BE2C (cell line): ENCODE measurements at regions not wholly inside any gene's neighbourhood (a gene's known extent, or its start where the extent isn't known, plus 50 kb on each side); places are given as distances from the start of the nearest gene placed in this dataset.
"Not testable (repeated sequence)": the region's sequence is repeated elsewhere in the genome, so short reads cannot be mapped to it uniquely, and the experiment has no call there.

Experiments used
- DNase-seq: peaks from one replicate; pipeline ENCODE4 v3.0.0-alpha.2; 2020
- H3K27me3 ChIP-seq: fragments of 250-450 bp; sonication (Bioruptor Pico); 2 replicates; pipeline ENCODE4 v1.5.1; 2020; ENCODE audit warnings: mild to moderate bottlenecking
- H3K36me3 ChIP-seq: fragments of 250-450 bp; sonication (Bioruptor Pico); 2 replicates; pipeline ENCODE4 v1.5.1; 2020; ENCODE audit warnings: mild to moderate bottlenecking
- H3K4me1 ChIP-seq: fragments of 250-450 bp; sonication (Bioruptor Pico); 2 replicates; pipeline ENCODE4 v1.5.1; 2020
- H3K4me3 ChIP-seq: 2 replicates; pipeline ENCODE4 v1.5.1; 2011; ENCODE audit warnings: low read depth, low read length
- H3K9me3 ChIP-seq: fragments of 250-450 bp; sonication (Bioruptor Pico); 2 replicates; pipeline ENCODE4 v1.5.1; 2020
- TF ChIP-seq, protein P1 (sequence below): IDR thresholded peaks from 2 replicates; pipeline ENCODE4 v1.5.1; 2012; ENCODE audit warnings: mild to moderate bottlenecking, low read depth, low read length

DNA sequence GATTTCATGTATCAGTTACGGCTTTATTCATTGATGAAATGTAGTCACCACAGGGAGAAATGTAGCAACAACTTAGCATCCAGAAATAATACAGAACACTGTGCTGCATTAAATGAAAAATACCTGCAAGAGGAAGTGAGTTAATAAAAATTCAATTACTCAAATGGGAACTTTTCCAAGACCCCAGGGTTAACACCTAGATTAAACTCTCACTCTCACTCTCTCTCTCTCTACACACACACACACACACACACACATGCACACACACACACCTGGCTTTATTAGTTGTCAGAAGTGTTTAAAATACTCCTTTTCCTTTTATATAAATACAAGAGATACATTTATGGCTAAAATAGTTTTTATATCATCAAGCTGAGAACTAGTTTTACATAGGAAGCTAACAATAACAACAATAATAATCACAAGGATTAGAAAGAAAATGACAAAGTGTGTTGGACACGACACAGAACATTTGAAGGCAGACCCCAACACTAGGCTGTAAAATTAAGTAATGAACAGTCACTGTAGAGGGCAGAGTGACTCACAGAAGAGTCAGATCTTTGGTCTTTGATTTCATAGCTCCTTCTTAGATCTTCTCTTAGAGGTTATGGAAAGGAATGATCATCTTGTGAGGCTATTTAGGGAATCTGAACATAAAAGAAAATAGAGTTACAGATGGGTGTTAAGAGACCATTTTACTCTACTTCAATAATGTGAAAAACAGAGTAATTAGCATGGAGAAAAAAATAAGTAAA is 1266.0 kb upstream of the ADGRL2 start:
- Histone ChIP-seq H3K4me1 (no peaks in the 10 kb centered on the region), H3K27me3 (no peaks in the 10 kb centered on the region), H3K9me3 (no peaks in the 10 kb centered on the region), H3K36me3 (no peaks in the 10 kb centered on the region), H3K4me3 (no peak overlapping the region)
- no peak for DNase-seq
- TF ChIP-seq, protein P1, sequence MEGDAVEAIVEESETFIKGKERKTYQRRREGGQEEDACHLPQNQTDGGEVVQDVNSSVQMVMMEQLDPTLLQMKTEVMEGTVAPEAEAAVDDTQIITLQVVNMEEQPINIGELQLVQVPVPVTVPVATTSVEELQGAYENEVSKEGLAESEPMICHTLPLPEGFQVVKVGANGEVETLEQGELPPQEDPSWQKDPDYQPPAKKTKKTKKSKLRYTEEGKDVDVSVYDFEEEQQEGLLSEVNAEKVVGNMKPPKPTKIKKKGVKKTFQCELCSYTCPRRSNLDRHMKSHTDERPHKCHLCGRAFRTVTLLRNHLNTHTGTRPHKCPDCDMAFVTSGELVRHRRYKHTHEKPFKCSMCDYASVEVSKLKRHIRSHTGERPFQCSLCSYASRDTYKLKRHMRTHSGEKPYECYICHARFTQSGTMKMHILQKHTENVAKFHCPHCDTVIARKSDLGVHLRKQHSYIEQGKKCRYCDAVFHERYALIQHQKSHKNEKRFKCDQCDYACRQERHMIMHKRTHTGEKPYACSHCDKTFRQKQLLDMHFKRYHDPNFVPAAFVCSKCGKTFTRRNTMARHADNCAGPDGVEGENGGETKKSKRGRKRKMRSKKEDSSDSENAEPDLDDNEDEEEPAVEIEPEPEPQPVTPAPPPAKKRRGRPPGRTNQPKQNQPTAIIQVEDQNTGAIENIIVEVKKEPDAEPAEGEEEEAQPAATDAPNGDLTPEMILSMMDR: no peak

DNA sequence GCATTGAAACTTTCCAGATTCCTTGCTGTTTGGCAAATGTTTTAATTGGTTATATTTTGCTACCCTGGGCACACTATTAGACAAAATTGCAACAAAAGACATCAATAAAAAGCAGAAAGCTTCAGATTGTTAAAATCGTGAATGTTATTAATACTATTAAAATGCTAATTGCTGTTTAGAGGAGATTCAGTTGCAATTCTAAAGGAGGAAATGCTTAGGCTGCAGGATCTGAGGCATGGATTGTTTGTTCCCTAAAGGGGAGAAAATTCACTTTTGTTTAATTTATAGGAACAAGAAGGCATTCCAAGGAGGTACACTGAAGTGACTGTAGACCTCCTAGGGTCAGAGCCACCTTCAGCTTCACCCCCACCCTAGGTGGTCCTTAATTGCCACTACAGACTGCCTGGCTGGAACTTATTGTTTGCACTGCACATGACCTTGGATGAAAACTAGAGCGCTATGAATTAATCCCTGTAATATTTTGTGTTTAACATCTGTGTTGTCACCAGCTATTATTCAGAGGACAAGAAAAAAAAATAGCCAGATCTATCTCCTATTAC is 1266.9 kb upstream of the ADGRL2 start:
- no peak overlapping the region for H3K4me3 ChIP-seq
- no peaks in the 10 kb centered on the region for H3K4me1 ChIP-seq
- H3K9me3 ChIP-seq: no peaks in the 10 kb centered on the region
- H3K27me3 ChIP-seq: no peaks in the 10 kb centered on the region
- H3K36me3 ChIP-seq: no peaks in the 10 kb centered on the region
- TF ChIP-seq, protein P1: no peak
- no peak for DNase-seq

DNA sequence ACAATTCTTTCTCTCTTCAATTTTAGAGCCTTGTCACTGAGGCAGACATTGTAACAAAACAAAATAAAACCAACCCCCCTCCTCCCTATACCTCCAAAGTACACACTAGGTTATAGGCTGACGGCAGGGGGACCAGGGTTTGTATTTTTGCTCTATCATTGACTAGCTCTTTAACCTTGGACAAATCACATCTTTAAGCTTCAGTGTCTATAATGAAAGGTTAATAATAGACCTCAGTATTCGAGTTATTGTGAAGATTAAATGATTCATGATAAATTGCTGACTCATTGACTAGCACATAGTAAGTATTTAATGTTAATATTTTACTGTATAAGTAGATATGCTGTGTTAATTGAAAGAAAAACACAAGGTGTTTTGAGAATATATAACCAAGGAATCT is 1267.6 kb upstream of the ADGRL2 start:
- Histone ChIP-seq H3K9me3 (no peaks in the 10 kb centered on the region), H3K36me3 (no peaks in the 10 kb centered on the region), H3K4me3 (no peak overlapping the region), H3K27me3 (no peaks in the 10 kb centered on the region), H3K4me1 (no peaks in the 10 kb centered on the region)
- TF ChIP-seq, protein P1: no peak
- no peak for DNase-seq

DNA sequence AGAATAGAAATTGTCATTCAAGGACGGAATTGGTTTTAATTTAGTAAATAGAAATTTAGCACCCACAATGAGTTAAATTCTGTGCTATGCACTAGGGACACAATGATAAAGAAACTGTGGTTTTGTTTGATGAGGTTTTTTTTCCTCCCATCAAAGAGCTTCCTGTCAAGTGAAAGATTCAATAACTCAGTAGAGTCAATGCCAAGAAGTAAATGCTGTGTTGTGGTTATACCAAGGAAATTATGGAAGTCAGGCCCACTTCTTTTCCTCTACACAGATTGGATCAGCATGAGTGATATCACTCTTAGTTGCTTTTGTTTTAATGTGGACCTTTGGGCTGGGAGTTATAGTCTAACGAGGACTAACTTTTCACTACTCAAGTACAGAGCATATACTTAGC is 1269.6 kb upstream of the ADGRL2 start:
- H3K9me3 ChIP-seq: no peaks in the 10 kb centered on the region

DNA sequence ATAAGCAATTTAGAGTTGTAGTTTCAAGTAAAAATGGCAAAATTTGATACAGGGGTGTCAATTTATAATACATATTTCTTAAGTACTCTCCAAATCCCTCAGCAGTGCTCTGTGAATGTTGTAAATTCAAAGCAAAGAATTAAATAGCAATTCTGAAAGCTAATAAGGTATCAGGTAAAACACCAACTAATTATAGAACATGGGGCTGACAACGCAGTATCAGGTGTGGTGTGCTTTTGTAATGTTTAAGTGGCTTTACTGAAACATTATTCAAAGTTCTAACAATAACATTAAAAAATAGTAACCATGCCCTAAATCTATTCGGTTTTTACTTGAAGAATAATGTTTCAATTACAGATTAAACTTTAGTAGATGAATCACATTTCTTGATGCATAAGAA is 1271.2 kb upstream of the ADGRL2 start:
- Histone ChIP-seq H3K4me1 (no peaks in the 10 kb centered on the region), H3K27me3 (no peaks in the 10 kb centered on the region), H3K4me3 (no peak overlapping the region), H3K36me3 (no peaks in the 10 kb centered on the region), H3K9me3 (no peaks in the 10 kb centered on the region)
- TF ChIP-seq, protein P1: no peak
- DNase-seq: no peak

More for the DNA sequence above, 1269.6 kb upstream of the ADGRL2 start:
- Histone ChIP-seq H3K4me3 (no peak overlapping the region), H3K27me3 (no peaks in the 10 kb centered on the region), H3K36me3 (no peaks in the 10 kb centered on the region), H3K4me1 (no peaks in the 10 kb centered on the region)
- DNase-seq: no peak
- TF ChIP-seq, protein P1: no peak

DNA sequence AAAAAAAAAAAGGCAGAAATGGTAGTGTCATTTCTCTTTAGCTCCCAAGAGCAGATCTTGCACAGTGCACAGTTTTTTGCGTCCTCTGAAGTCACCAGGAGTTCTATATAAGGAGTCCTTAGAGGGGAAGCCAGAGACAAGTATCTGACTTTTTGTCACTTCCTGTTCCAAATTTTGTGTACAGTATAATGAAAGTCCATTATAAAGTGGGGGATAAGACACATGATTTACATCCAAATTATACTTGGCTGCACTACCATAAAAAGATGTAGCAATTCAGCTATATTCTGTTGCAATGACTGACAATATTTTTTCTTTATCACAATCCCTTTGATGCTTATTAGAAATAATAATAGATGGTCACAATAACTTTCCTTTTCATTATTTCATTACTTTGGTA is 1276.9 kb upstream of the ADGRL2 start:
- Histone ChIP-seq H3K27me3 (no peaks in the 10 kb centered on the region), H3K36me3 (no peaks in the 10 kb centered on the region), H3K4me3 (no peak overlapping the region), H3K9me3 (no peaks in the 10 kb centered on the region), H3K4me1 (no peaks in the 10 kb centered on the region)
- TF ChIP-seq, protein P1: no peak
- DNase-seq: no peak

DNA sequence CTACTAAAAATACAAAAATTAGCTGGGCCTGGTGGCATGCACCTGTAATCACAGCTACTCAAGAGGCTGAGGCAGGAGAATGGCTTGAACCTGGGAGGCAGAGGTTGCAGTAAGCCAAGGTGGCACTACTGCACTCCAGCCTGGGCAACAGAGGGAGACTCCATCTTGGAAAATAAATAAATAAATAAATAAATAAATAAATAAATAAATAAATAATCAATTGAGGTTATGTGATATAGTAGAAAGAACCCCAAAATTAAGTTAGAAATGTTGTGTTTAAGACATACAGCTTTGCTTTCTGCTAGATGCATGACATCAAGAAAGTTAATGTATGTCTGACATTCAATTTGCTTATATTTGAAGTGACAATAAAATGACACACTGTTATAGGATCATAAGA is 1277.7 kb upstream of the ADGRL2 start:
- not testable (repeated sequence) for H3K4me3 ChIP-seq, DNase-seq, H3K36me3 ChIP-seq

More for the DNA sequence above, 1277.7 kb upstream of the ADGRL2 start:
- not testable (repeated sequence) for H3K27me3 ChIP-seq, H3K9me3 ChIP-seq, H3K4me1 ChIP-seq
